H1 (cell line): ENCODE measurements at regions not wholly inside any gene's neighbourhood (a gene's known extent, or its start where the extent isn't known, plus 50 kb on each side); places are given as distances from the start of the nearest gene placed in this dataset.

ENCODE experiments used
- CTCF ChIA-PET: fragments of 300-600 bp; sonication (Branson Sonifier 250); formaldehyde crosslinking; loops from one replicate; lab custom pipeline; 2021; ENCODE audit not compliant: partially characterized antibody; lab: Charles Lee
- POLR2A ChIA-PET: fragments of 300-600 bp; sonication (Branson Sonifier 250); formaldehyde crosslinking; loops from one replicate; lab custom pipeline; 2021; ENCODE audit warnings: inconsistent platforms; ENCODE audit not compliant: partially characterized antibody; lab: Charles Lee
- DNase-seq, 2 experiments: peaks; one replicate each; pipeline versions ENCODE4 v3.0.0 to v3.0.0-alpha.2; 2010 to 2022; ENCODE audit warnings: low spot score in 2 of 2, low read depth in 1 of 2, mixed read lengths in 1 of 2
- FAIRE-seq: peaks from 2 replicates; lab custom pipeline; 2011; peaks lifted over from hg19 to GRCh38; lab: Jason Lieb, UNC
- H2AFZ ChIP-seq: 2 replicates; pipeline ENCODE4 v1.8.1; 2012; ENCODE audit warnings: low read length, inconsistent platforms
- H2AK5ac ChIP-seq: 2 replicates; pipeline ENCODE4 v1.6.1; 2013; ENCODE audit warnings: low read depth, low read length
- H2BK120ac ChIP-seq: replicated peaks from 2 replicates; pipeline ENCODE3; 2013; ENCODE audit warnings: low read depth, low read length, inconsistent platforms
- H2BK12ac ChIP-seq: 2 replicates; pipeline ENCODE4 v1.6.1; 2013; ENCODE audit warnings: low read depth, low read length
- H2BK15ac ChIP-seq: 2 replicates; pipeline ENCODE4 v1.6.1; 2013; ENCODE audit warnings: low read length
- H2BK20ac ChIP-seq: 2 replicates; pipeline ENCODE4 v1.6.1; 2013; ENCODE audit warnings: low read length
- H2BK5ac ChIP-seq: 2 replicates; pipeline ENCODE4 v1.6.1; 2013; ENCODE audit warnings: low read depth, low read length
- H3K14ac ChIP-seq: 2 replicates; pipeline ENCODE4 v1.6.1; 2013; ENCODE audit warnings: inconsistent platforms; ENCODE audit not compliant: insufficient read length
- H3K18ac ChIP-seq: 2 replicates; pipeline ENCODE4 v1.6.1; 2013; ENCODE audit warnings: low read length; ENCODE audit errors: extremely low read depth
- H3K23ac ChIP-seq: 2 replicates; pipeline ENCODE4 v1.6.1; 2013; ENCODE audit warnings: inconsistent platforms; ENCODE audit not compliant: insufficient read length
- H3K23me2 ChIP-seq: 2 replicates; pipeline ENCODE4 v1.6.1; 2013; ENCODE audit warnings: low read depth, low read length
- H3K27ac ChIP-seq: 2 replicates; pipeline ENCODE4 v1.6.1; 2011; ENCODE audit warnings: low read depth, low read length, inconsistent platforms
- H3K27me3 ChIP-seq, 4 experiments: replicated peaks in 1 of 4; 1 replicate in 1 of 4; 2 replicates in 3 of 4; pipeline versions ENCODE4 v1.6.1 to v1.8.1; 2011 to 2013; ENCODE audit warnings: low read length in 3 of 4, mild to moderate bottlenecking in 3 of 4, inconsistent platforms in 2 of 4, mixed read lengths in 2 of 4, moderate library complexity in 1 of 4; ENCODE audit not compliant: control insufficient read depth in 3 of 4, insufficient read depth in 3 of 4; ENCODE audit errors: extremely low read depth in 1 of 4
- H3K36me3 ChIP-seq, 4 experiments: 2 replicates each; pipeline versions ENCODE4 v1.6.1 to v1.8.1; 2011 to 2013; ENCODE audit warnings: mild to moderate bottlenecking in 4 of 4, low read length in 3 of 4, moderate library complexity in 2 of 4, control low read depth in 1 of 4, inconsistent platforms in 1 of 4; ENCODE audit not compliant: insufficient read depth in 4 of 4, control insufficient read depth in 2 of 4
- H3K4ac ChIP-seq: replicated peaks from 2 replicates; pipeline ENCODE3; 2013; ENCODE audit warnings: low read length, low read depth, mixed read lengths, inconsistent platforms; ENCODE audit not compliant: insufficient read length
- H3K4me1 ChIP-seq, 4 experiments: replicated peaks in 1 of 4; 1 replicate in 1 of 4; 2 replicates in 3 of 4; pipeline versions ENCODE4 v1.6.1 to v1.8.1; 2011 to 2013; ENCODE audit warnings: low read length in 3 of 4, inconsistent platforms in 2 of 4, mixed read lengths in 1 of 4; ENCODE audit not compliant: insufficient read depth in 4 of 4, control insufficient read depth in 3 of 4
- H3K4me2 ChIP-seq, 2 experiments: 2 replicates each; pipeline versions ENCODE4 v1.6.1 to v1.8.1; 2011 to 2013; ENCODE audit warnings: low read depth in 2 of 2, low read length in 2 of 2, control low read depth in 1 of 2, inconsistent platforms in 1 of 2, mild to moderate bottlenecking in 1 of 2; ENCODE audit not compliant: insufficient read depth in 1 of 2
- H3K4me3 ChIP-seq, 4 experiments: fragments of 200-600, 300-600 bp in 1 of 4; sonication (generic), shearing (Covaris generic), sonication (Bioruptor Twin) in 1 of 4; 2 replicates each; pipeline versions ENCODE4 v1.5.1 to v1.8.1; 2011 to 2016; ENCODE audit warnings: low read length in 4 of 4, low read depth in 3 of 4, control low read depth in 2 of 4, inconsistent platforms in 2 of 4, mild to moderate bottlenecking in 2 of 4, mixed read lengths in 1 of 4, moderate library complexity in 1 of 4; ENCODE audit not compliant: insufficient read depth in 2 of 4; ENCODE audit errors: extremely low read depth in 1 of 4
- H3K56ac ChIP-seq: replicated peaks from 2 replicates; pipeline ENCODE3; 2013; ENCODE audit warnings: low read depth, mild to moderate bottlenecking, mixed read lengths, low read length, inconsistent platforms; ENCODE audit not compliant: insufficient read length
- H3K79me1 ChIP-seq: 2 replicates; pipeline ENCODE4 v1.6.1; 2013; ENCODE audit warnings: low read depth, low read length, control low read depth
- H3K79me2 ChIP-seq, 2 experiments: 2 replicates each; pipeline versions ENCODE4 v1.6.1 to v1.8.1; 2012 to 2013; ENCODE audit warnings: low read length in 2 of 2, mild to moderate bottlenecking in 2 of 2, inconsistent platforms in 1 of 2; ENCODE audit not compliant: insufficient read depth in 2 of 2, control insufficient read depth in 1 of 2
- H3K9ac ChIP-seq, 4 experiments: replicated peaks in 1 of 4; 1 replicate in 1 of 4; 2 replicates in 3 of 4; pipeline versions ENCODE4 v1.6.1 to v1.8.1; 2011 to 2013; ENCODE audit warnings: low read depth in 3 of 4, low read length in 3 of 4, control low read depth in 2 of 4, mild to moderate bottlenecking in 2 of 4, moderate library complexity in 2 of 4, inconsistent platforms in 1 of 4; ENCODE audit errors: extremely low read depth in 1 of 4
- H3K9me3 ChIP-seq, 2 experiments: 2 replicates each; pipeline versions ENCODE4 v1.6.1 to v1.8.1; 2012 to 2013; ENCODE audit warnings: mild to moderate bottlenecking in 2 of 2, moderate library complexity in 2 of 2, control low read depth in 1 of 2, inconsistent platforms in 1 of 2, low read depth in 1 of 2, low read length in 1 of 2, mixed read lengths in 1 of 2; ENCODE audit not compliant: insufficient read depth in 2 of 2
- H4K20me1 ChIP-seq, 2 experiments: replicated peaks in 1 of 2; 2 replicates each; pipeline versions ENCODE3 to v1.8.1; 2011 to 2013; ENCODE audit warnings: inconsistent platforms in 2 of 2, low read length in 2 of 2, mild to moderate bottlenecking in 1 of 2; ENCODE audit not compliant: insufficient read depth in 2 of 2, control insufficient read depth in 1 of 2
- H4K5ac ChIP-seq: 2 replicates; pipeline ENCODE4 v1.6.1; 2013; ENCODE audit warnings: low read length, low read depth, mixed read lengths, inconsistent platforms; ENCODE audit not compliant: insufficient read length
- H4K8ac ChIP-seq: 2 replicates; pipeline ENCODE4 v1.8.0; 2013; ENCODE audit warnings: mild to moderate bottlenecking, moderate library complexity, low read length, inconsistent platforms; ENCODE audit not compliant: insufficient read depth; ENCODE audit errors: extremely low read depth
- H4K91ac ChIP-seq: replicated peaks from 2 replicates; pipeline ENCODE3; 2013; ENCODE audit warnings: low read length, mixed read lengths, inconsistent platforms; ENCODE audit not compliant: insufficient read length
- ATF2 ChIP-seq: IDR thresholded peaks from 2 replicates; pipeline ENCODE4 v1.6.1; 2012; ENCODE audit warnings: low read length, inconsistent platforms
- BCL11A ChIP-seq, 2 experiments: IDR thresholded peaks; one replicate each; pipeline ENCODE4 v1.6.1; 2011; ENCODE audit warnings: low read depth in 2 of 2, low read length in 2 of 2, mild to moderate bottlenecking in 2 of 2
- CTCF ChIP-seq, 3 experiments: IDR thresholded peaks; 1 replicate in 2 of 3; 2 replicates in 1 of 3; pipeline versions ENCODE4 v1.5.1 to v1.6.1; 2011; ENCODE audit warnings: low read length in 3 of 3, mild to moderate bottlenecking in 3 of 3, inconsistent platforms in 2 of 3, low read depth in 1 of 3, moderate library complexity in 1 of 3; ENCODE audit not compliant: insufficient read depth in 1 of 3; ENCODE audit errors: control extremely low read depth in 1 of 3
- FOSL1 ChIP-seq: IDR thresholded peaks from 2 replicates; pipeline ENCODE4 v1.6.1; 2011; ENCODE audit warnings: mild to moderate bottlenecking, low read depth, low read length, moderate library complexity; ENCODE audit not compliant: insufficient read depth
- HDAC2 ChIP-seq, 2 experiments: fragments of 300-600 bp in 1 of 2; sonication (generic) in 1 of 2; IDR thresholded peaks; 2 replicates each; pipeline ENCODE4 v1.6.1; 2011 to 2012; ENCODE audit warnings: low read depth in 2 of 2, low read length in 2 of 2, mild to moderate bottlenecking in 2 of 2, moderate library complexity in 2 of 2, borderline replicate concordance in 1 of 2, inconsistent platforms in 1 of 2
- KDM1A ChIP-seq: fragments of 200-600, 300-600 bp; sonication (generic); IDR thresholded peaks from 2 replicates; pipeline ENCODE4 v1.7.1; 2016; ENCODE audit warnings: mild to moderate bottlenecking, low read length, borderline replicate concordance
- MAFK ChIP-seq: IDR thresholded peaks from 2 replicates; pipeline ENCODE4 v1.6.1; 2012; ENCODE audit warnings: low read depth, mild to moderate bottlenecking, improper control_type of control experiment, low read length
- RAD21 ChIP-seq, 2 experiments: IDR thresholded peaks in 1 of 2; conservative IDR thresholded peaks in 1 of 2; 2 replicates each; pipeline ENCODE4 v1.6.1; 2011; ENCODE audit warnings: low read depth in 2 of 2, low read length in 2 of 2, improper control_type of control experiment in 1 of 2, inconsistent platforms in 1 of 2, mild to moderate bottlenecking in 1 of 2, moderate library complexity in 1 of 2
- SIX5 ChIP-seq: IDR thresholded peaks from 2 replicates; pipeline ENCODE4 v1.6.1; 2011; ENCODE audit warnings: mild to moderate bottlenecking, low read depth, low read length
- TCF12 ChIP-seq: IDR thresholded peaks from 2 replicates; pipeline ENCODE4 v1.6.1; 2011; ENCODE audit warnings: low read depth, mild to moderate bottlenecking, low read length
- WGBS, 2 experiments: shearing (Covaris generic) in 1 of 2; methylation state at CpG; one replicate each; pipeline versions ENCODE4 v1.1.6 to v1.1.7; 2013 to 2015; ENCODE audit warnings: low lambda C conversion rate in 2 of 2, mixed read lengths in 2 of 2, inconsistent platforms in 1 of 2, low coverage in 1 of 2, missing lambda C conversion rate in 1 of 2; ENCODE audit not compliant: insufficient replicate concordance in 2 of 2, insufficient coverage in 1 of 2, insufficient read length in 1 of 2; ENCODE audit errors: extremely low coverage in 1 of 2, missing lambda C conversion rate in 1 of 2; 5-methylcytosine and 5-hydroxymethylcytosine counted together

- H2BK20ac ChIP-seq = no peak overlapping the region
- no peak overlapping the region for H2BK120ac ChIP-seq
- ChIA-PET CTCF (no interaction called here), POLR2A (no interaction called here)
- no peak overlapping the region for H3K18ac ChIP-seq
- no peak overlapping the region for H3K23ac ChIP-seq
- no peaks in the 10 kb centered on the region for H4K20me1 ChIP-seq
- H4K5ac ChIP-seq = no peak overlapping the region
- H3K79me2 ChIP-seq = no peaks in the 10 kb centered on the region
- H3K79me1 ChIP-seq = no peaks in the 10 kb centered on the region
- DNase-seq (no peak), FAIRE-seq (no peak)
- no peak overlapping the region for H3K4me2 ChIP-seq
- no peaks in the 10 kb centered on the region for H3K23me2 ChIP-seq
- no peaks in the 10 kb centered on the region for H3K9me3 ChIP-seq
- no peaks in the 10 kb centered on the region for H3K27me3 ChIP-seq
- H3K14ac ChIP-seq = no peak overlapping the region
- H4K8ac ChIP-seq = no peak overlapping the region
- H3K4me3 ChIP-seq = no peak overlapping the region
- no peak overlapping the region for H2AK5ac ChIP-seq
- no peaks in the 10 kb centered on the region for H3K4me1 ChIP-seq
- H4K91ac ChIP-seq = no peak overlapping the region
- H2BK15ac ChIP-seq = no peak overlapping the region
- WGBS, 2 experiments = 77% methylated on average over 6 of the region's 6 CpGs; no CpG with 5 or more reads in 1 of the 2 experiments
- H2AFZ ChIP-seq = no peak overlapping the region
- no peak overlapping the region for H3K9ac ChIP-seq
- H2BK12ac ChIP-seq = no peak overlapping the region
- H3K27ac ChIP-seq = no peak overlapping the region
- H3K56ac ChIP-seq = no peak overlapping the region
- no peaks in the 10 kb centered on the region for H3K36me3 ChIP-seq
- no peak overlapping the region for H2BK5ac ChIP-seq
- H3K4ac ChIP-seq = no peak overlapping the region
- no peak for TF ChIP-seq SIX5
- TF ChIP-seq ATF2 = no peak
- TF ChIP-seq CTCF (IDR thresholded peaks at IDR 0.05; ENCODE audit: control extremely low read depth in 1 of 3, insufficient read depth in 1 of 3, low read depth in 1 of 3, low read length in 3 of 3) = no peak
- TF ChIP-seq MAFK = no peak
- no peak for TF ChIP-seq HDAC2 (IDR thresholded peaks at IDR 0.05; ENCODE audit: borderline replicate concordance in 1 of 2, low read depth in 2 of 2, low read length in 2 of 2)
- no peak for TF ChIP-seq TCF12
- no peak for TF ChIP-seq FOSL1
- no peak for TF ChIP-seq BCL11A (IDR thresholded peaks at IDR 0.05; ENCODE audit: low read depth in 2 of 2, low read length in 2 of 2)
- TF ChIP-seq RAD21 (IDR thresholded peaks at IDR 0.05 in 1 of 2, conservative IDR thresholded peaks at IDR 0.05 in 1 of 2; ENCODE audit: low read depth in 2 of 2, low read length in 2 of 2) = no peak
- no peak for TF ChIP-seq KDM1A
Observed at GRCh38 chr20:55211481-55211880, 736.1 kb downstream of the DOK5 start.
